UCSD-AML1 (cell line): ENCODE measurements at regions not wholly inside any gene's neighbourhood (a gene's known extent, or its start where the extent isn't known, plus 50 kb on each side); places are given as distances from the start of the nearest gene placed in this dataset.
"Not testable (repeated sequence)": the region's sequence is repeated elsewhere in the genome, so short reads cannot be mapped to it uniquely, and the experiment has no call there.

Experiments used
- DNase-seq: peaks from one replicate; lab custom pipeline; 2025; ENCODE audit not compliant: unreplicated experiment; lab: John Stamatoyannopoulos, UW

- no peak for DNase-seq
Measured at GRCh38 chr18:38886235-38886634, 1320.6 kb upstream of the CELF4 start.

- DNase-seq: no peak
Measured at GRCh38 chr18:38884050-38884449, 1318.5 kb upstream of the CELF4 start.

- no peak for DNase-seq
Measured at GRCh38 chr18:38883111-38883510, 1317.5 kb upstream of the CELF4 start.

- no peak for DNase-seq
Measured at GRCh38 chr18:38879871-38880270, 1314.3 kb upstream of the CELF4 start.

GRCh38 chr18:38872342-38872741 is 1306.7 kb upstream of the CELF4 start:
- DNase-seq: no peak

- DNase-seq: no peak
Measured at GRCh38 chr18:38868757-38869156, 1303.2 kb upstream of the CELF4 start.

GRCh38 chr18:38867680-38868079 is 1302.1 kb upstream of the CELF4 start:
- DNase-seq: no peak

GRCh38 chr18:38851526-38851925 is 1285.9 kb upstream of the CELF4 start:
- DNase-seq: no peak

GRCh38 chr18:38847326-38847725 is 1281.7 kb upstream of the CELF4 start:
- DNase-seq: no peak

- no peak for DNase-seq
Measured at GRCh38 chr18:38843291-38843690, 1277.7 kb upstream of the CELF4 start.

GRCh38 chr18:38826247-38826646 is 1260.6 kb upstream of the CELF4 start:
- no peak for DNase-seq

- DNase-seq: no peak
Measured at GRCh38 chr18:38811209-38811608, 1245.6 kb upstream of the CELF4 start.

- no peak for DNase-seq
Measured at GRCh38 chr18:38810789-38811188, 1245.2 kb upstream of the CELF4 start.

GRCh38 chr18:38807915-38808314 is 1242.3 kb upstream of the CELF4 start:
- no peak for DNase-seq

- DNase-seq: no peak
Measured at GRCh38 chr18:38805256-38805655, 1239.7 kb upstream of the CELF4 start.

GRCh38 chr18:38801640-38802039 is 1236.0 kb upstream of the CELF4 start:
- DNase-seq: no peak

GRCh38 chr18:38796762-38797161 is 1231.2 kb upstream of the CELF4 start:
- DNase-seq: no peak

GRCh38 chr18:38792731-38793130 is 1227.1 kb upstream of the CELF4 start:
- DNase-seq: no peak

GRCh38 chr18:38790786-38791185 is 1225.2 kb upstream of the CELF4 start:
- DNase-seq: no peak

- DNase-seq: no peak
Measured at GRCh38 chr18:38790303-38790702, 1224.7 kb upstream of the CELF4 start.

GRCh38 chr18:38789141-38789540 is 1223.5 kb upstream of the CELF4 start:
- DNase-seq: no peak

- DNase-seq: no peak
Measured at GRCh38 chr18:38786906-38787305, 1221.3 kb upstream of the CELF4 start.

GRCh38 chr18:38771620-38772019 is 1206.0 kb upstream of the CELF4 start:
- DNase-seq: not testable (repeated sequence)

- DNase-seq: no peak
Measured at GRCh38 chr18:38768504-38768903, 1202.9 kb upstream of the CELF4 start.
